Fibroblast of pulmonary artery (primary cell): ENCODE measurements at regions not wholly inside any gene's neighbourhood (a gene's known extent, or its start where the extent isn't known, plus 50 kb on each side); places are given as distances from the start of the nearest gene placed in this dataset.
"Not testable (repeated sequence)": the region's sequence is repeated elsewhere in the genome, so short reads cannot be mapped to it uniquely, and the experiment has no call there.

ENCODE experiments used
- DNase-seq: peaks from one replicate; pipeline ENCODE4 v3.0.0-alpha.2; 2010; ENCODE audit warnings: low read depth
- H3K4me3 ChIP-seq: replicated peaks from 2 replicates; pipeline ENCODE4 v1.5.1; 2011; ENCODE audit warnings: low read depth, mild to moderate bottlenecking, control low read depth, low read length, moderate library complexity
- TF ChIP-seq, protein P1 (sequence below): IDR thresholded peaks from 2 replicates; pipeline ENCODE4 v1.5.1; 2011; ENCODE audit warnings: mild to moderate bottlenecking, control low read depth, low read length, inconsistent platforms; ENCODE audit errors: missing control alignments

- no peak for DNase-seq
- TF ChIP-seq, protein P1, sequence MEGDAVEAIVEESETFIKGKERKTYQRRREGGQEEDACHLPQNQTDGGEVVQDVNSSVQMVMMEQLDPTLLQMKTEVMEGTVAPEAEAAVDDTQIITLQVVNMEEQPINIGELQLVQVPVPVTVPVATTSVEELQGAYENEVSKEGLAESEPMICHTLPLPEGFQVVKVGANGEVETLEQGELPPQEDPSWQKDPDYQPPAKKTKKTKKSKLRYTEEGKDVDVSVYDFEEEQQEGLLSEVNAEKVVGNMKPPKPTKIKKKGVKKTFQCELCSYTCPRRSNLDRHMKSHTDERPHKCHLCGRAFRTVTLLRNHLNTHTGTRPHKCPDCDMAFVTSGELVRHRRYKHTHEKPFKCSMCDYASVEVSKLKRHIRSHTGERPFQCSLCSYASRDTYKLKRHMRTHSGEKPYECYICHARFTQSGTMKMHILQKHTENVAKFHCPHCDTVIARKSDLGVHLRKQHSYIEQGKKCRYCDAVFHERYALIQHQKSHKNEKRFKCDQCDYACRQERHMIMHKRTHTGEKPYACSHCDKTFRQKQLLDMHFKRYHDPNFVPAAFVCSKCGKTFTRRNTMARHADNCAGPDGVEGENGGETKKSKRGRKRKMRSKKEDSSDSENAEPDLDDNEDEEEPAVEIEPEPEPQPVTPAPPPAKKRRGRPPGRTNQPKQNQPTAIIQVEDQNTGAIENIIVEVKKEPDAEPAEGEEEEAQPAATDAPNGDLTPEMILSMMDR: no peak
- no peak overlapping the region for H3K4me3 ChIP-seq
Observed at GRCh38 chr6:80872951-80873308, 766.5 kb downstream of the BCKDHB start.

GRCh38 chr6:80872199-80872950 lies 765.9 kb downstream of the BCKDHB start:
- TF ChIP-seq, protein P1: no peak
- peak; percentile 1 for DNase-seq

DNA sequence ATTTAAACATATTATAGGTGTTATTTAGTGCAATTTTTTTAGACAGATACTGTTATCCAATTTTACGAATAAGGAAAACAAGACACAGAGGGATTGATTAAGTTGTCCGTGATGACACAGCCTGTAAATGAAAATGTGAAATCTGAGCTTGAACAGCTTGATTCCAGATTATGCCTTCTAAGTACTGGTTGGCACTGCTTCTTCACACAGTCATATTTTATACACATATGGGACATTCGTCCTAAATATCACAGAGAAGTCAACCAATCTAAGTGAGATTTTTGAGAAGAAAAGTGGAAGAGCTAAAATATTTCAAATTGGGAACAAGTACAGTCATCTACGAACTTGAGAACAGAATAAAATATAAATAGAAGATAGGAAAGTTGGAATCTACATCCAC lies 756.3 kb downstream of the BCKDHB start:
- TF ChIP-seq, protein P1: no peak
- H3K4me3 ChIP-seq: no peak overlapping the region
- DNase-seq: no peak

More at GRCh38 chr6:80872199-80872950, 765.9 kb downstream of the BCKDHB start:
- H3K4me3 ChIP-seq: no peak overlapping the region

- no peak for DNase-seq
- TF ChIP-seq, protein P1: no peak
- H3K4me3 ChIP-seq: no peak overlapping the region
Observed at GRCh38 chr6:80860107-80860506, 753.6 kb downstream of the BCKDHB start.

- not testable (repeated sequence) for H3K4me3 ChIP-seq
Observed at GRCh38 chr6:80847973-80848372, 741.5 kb downstream of the BCKDHB start.

GRCh38 chr6:80832337-80832736 lies 725.9 kb downstream of the BCKDHB start:
- H3K4me3 ChIP-seq: no peak overlapping the region
- no peak for DNase-seq
- TF ChIP-seq, protein P1: no peak

More at GRCh38 chr6:80847973-80848372, 741.5 kb downstream of the BCKDHB start:
- not testable (repeated sequence) for DNase-seq

GRCh38 chr6:80793411-80793810 lies 686.9 kb downstream of the BCKDHB start:
- TF ChIP-seq, protein P1: no peak
- H3K4me3 ChIP-seq: no peak overlapping the region
- DNase-seq: no peak
